OCI-LY1 (cell line): ENCODE measurements at regions not wholly inside any gene's neighbourhood (a gene's known extent, or its start where the extent isn't known, plus 50 kb on each side); places are given as distances from the start of the nearest gene placed in this dataset.

Experiments used
- EZH2 ChIP-seq: fragments of 200-600 bp; sonication (generic), shearing (Covaris generic); IDR thresholded peaks from 2 replicates; pipeline ENCODE4 v1.8.0; 2017; ENCODE audit warnings: borderline replicate concordance, mixed run types, mild to moderate bottlenecking, antibody characterized with exemption, low read length, moderate library complexity, mixed read lengths
- TF ChIP-seq, protein P1 (sequence below): fragments of 200-600 bp; sonication (generic), shearing (Covaris generic); IDR thresholded peaks from 2 replicates; pipeline ENCODE4 v1.5.1; 2017; ENCODE audit warnings: mild to moderate bottlenecking, antibody characterized with exemption, low read length, moderate library complexity, mixed read lengths

DNA sequence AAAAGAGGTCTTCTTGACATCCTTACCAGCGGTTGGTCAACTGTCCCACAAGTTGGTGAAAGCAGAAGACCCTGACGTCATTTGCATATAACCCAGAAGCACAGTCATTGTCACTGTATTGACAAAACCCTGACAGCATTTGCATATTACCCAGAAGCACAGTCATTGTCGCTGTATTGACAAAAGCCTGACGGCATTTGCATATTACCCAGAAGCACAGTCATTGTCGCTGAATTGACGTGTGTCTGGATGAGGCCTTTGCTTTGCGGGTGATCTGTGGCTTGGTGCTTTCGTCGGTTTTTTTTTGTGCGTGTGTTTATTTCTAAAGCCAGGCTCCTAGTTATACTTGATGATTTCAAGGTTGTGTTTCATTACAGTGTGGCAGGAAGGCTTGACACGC lies 1145.2 kb downstream of the BRD1 start:
- TF ChIP-seq EZH2: no peak
- TF ChIP-seq, protein P1, sequence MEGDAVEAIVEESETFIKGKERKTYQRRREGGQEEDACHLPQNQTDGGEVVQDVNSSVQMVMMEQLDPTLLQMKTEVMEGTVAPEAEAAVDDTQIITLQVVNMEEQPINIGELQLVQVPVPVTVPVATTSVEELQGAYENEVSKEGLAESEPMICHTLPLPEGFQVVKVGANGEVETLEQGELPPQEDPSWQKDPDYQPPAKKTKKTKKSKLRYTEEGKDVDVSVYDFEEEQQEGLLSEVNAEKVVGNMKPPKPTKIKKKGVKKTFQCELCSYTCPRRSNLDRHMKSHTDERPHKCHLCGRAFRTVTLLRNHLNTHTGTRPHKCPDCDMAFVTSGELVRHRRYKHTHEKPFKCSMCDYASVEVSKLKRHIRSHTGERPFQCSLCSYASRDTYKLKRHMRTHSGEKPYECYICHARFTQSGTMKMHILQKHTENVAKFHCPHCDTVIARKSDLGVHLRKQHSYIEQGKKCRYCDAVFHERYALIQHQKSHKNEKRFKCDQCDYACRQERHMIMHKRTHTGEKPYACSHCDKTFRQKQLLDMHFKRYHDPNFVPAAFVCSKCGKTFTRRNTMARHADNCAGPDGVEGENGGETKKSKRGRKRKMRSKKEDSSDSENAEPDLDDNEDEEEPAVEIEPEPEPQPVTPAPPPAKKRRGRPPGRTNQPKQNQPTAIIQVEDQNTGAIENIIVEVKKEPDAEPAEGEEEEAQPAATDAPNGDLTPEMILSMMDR: no peak
